NCI-H774 (cell line): ENCODE measurements at regions not wholly inside any gene's neighbourhood (a gene's known extent, or its start where the extent isn't known, plus 50 kb on each side); places are given as distances from the start of the nearest gene placed in this dataset.

Source experiments
- DNase-seq: peaks from one replicate; lab custom pipeline; 2025; lab: John Stamatoyannopoulos, UW

GRCh38 chr12:98402091-98402490 is 113.3 kb upstream of the TMPO start:
- no peak for DNase-seq

DNA sequence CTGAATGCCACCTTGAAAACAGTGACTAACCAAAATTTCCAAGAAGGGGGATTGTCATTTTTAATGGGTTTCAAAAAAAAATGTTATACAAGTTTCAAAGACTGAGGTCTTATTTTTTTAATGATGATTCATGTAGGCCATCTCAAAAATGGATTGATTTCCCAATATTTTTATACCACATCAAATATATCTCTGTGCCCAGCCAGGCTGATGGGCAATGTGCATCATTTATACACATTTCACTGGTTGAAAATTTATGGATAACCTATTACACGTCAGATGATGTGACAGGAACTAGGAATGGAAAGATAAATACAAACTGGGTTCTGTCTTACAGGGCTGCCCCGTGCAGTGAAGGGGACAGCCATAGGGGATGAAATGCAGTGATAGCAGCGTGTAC is 112.7 kb upstream of the TMPO start:
- DNase-seq = no peak

GRCh38 chr12:98403385-98403784 is 112.0 kb upstream of the TMPO start:
- DNase-seq = no peak

DNA sequence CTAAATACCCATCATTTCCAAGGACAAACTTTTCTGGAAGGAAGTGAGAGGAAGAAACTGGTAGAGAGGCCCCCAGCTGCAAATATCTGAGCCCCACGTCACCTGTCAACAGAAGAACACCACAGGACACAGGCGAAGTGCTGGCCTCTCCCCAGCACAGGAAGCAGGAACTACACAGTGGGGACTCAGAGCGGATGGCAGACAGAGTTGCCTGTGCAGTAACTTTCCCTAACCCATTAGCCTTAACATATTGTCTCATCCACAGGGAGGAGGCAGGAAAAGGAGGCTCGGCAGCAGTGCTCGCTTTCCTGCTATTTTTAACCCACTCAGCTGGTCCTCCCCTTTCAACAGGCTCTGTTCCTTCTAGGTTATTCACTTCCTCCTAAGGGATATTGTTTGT is 111.5 kb upstream of the TMPO start:
- no peak for DNase-seq

GRCh38 chr12:98405805-98406366 is 109.5 kb upstream of the TMPO start:
- DNase-seq = no peak

- no peak for DNase-seq
Observed at GRCh38 chr12:98406378-98406777, 109.0 kb upstream of the TMPO start.

- DNase-seq = no peak
Observed at GRCh38 chr12:98408681-98409080, 106.7 kb upstream of the TMPO start.

GRCh38 chr12:98409548-98409947 is 105.8 kb upstream of the TMPO start:
- DNase-seq = no peak

GRCh38 chr12:98410356-98410755 is 105.0 kb upstream of the TMPO start:
- no peak for DNase-seq

DNA sequence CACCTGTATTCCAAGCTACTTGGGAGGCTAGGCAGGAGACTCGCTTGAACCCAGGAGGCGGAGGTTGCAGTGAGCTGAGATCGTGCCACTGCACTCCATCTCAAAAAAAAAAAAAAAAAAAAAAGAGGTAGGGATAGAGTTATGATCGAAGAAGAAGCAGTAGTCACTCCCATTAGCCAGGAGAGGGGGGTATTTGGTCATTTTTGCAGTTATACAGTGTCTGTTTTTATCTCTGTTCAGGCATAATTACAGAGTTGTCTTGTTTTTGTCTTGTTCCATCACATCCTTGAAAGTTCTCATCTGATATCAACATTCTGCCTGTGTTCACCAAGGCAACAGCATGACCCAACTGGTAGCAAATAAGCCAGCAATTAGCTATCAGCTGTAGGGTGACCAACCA is 98.5 kb upstream of the TMPO start:
- DNase-seq = no peak

- DNase-seq = no peak
Observed at GRCh38 chr12:98417266-98417665, 98.1 kb upstream of the TMPO start.

DNA sequence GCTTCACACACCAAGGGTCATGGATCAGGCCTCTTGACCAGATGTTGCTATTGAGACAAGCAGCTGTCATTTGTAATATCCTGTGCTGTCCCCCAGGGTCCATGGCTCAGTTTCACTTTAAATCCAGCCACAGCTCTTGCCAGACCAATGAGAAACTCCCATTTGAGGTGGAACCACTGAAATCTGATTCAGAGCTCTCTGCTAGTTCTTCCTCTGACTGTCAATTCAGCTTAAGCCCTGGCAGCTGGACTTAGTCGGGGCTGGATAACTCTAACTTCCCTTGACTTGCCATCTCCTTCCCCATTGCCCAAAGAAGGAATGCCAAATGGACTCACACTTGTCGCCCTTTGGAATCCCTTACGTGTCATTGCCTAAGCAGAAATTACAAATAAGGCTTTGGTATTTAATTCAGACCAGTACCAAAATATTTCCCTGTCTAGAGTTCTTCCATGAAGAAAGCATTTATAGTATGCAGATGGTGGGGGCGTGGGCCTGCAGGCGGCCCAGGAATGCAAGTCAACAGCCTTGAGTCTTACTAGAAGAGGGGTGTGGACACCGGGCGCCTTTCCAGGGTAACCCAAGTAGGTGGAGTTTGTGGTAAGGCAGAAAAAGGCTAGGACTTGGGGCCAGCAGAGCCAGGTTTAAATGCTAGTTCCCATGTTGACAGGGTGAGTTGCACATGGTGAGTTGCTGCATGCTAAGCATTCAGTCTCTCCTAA is 96.9 kb upstream of the TMPO start:
- DNase-seq = no peak

- DNase-seq = no peak
Observed at GRCh38 chr12:98419081-98419794, 96.2 kb upstream of the TMPO start.

DNA sequence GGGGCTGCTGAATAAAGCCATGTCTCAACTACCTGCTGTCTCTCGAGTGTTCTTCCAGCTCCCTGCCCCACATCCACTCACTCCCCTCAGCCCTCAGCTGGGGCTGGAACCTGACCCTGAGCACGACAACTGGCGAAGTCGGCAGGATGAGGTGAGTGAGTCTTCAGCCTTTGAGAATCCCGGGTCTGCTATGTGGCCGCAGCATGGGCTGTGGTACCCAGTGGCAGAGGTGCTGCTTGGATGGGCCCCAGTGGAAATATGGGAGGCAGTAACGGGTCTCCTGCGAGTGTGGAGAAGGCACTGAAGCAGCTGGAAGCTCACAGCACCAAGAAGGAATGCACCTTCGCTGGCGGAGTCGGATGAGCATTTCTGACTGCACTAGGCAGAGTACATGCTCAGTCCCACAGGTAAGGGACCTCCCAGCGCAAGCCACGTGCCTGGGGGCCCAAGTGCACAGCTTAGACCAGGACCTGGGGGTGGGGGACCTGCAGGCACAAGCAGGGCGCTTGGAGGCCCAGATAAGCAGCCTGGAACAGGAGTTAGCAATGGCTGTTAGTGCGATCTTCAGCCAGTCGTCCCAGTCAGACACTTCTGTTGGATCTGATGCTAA is 95.5 kb upstream of the TMPO start:
- DNase-seq = no peak

DNA sequence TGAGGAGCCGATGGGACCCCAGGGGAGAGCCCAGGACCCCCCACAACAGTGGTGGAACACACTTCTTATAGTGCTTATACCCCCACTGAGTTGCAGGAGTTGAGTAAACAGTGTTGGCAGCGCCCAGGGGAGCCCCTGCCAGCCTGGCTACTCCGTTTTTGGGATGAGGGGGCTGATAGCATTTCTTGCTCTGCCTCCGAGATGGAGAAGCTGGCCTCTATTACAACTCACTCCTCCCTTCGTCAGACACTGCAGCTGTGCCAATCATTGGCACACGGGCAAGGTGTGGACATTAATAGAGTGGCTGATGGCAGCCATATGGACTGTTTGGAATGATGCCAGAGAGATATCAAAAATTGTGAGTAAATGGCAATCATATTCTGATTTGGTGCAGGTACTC is 94.9 kb upstream of the TMPO start:
- DNase-seq = no peak

DNA sequence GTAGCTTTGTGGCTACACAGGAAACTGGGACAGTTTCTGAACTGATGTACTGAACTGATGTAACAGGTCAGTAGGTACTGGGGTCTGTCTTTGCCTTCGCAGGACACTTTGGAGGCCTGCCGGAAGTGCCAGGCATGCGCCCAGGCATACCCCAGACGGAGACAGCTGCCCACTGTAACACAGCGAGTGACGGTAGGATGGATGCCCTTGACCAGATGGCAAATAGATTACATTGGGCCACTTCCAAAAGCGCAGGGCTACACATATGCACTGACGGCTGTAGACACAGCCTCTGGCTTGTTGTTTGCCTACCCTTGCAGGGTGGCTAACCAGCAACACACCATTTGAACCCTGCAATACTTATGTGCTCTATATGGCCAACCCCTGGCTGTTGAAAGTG is 94.1 kb upstream of the TMPO start:
- no peak for DNase-seq

DNA sequence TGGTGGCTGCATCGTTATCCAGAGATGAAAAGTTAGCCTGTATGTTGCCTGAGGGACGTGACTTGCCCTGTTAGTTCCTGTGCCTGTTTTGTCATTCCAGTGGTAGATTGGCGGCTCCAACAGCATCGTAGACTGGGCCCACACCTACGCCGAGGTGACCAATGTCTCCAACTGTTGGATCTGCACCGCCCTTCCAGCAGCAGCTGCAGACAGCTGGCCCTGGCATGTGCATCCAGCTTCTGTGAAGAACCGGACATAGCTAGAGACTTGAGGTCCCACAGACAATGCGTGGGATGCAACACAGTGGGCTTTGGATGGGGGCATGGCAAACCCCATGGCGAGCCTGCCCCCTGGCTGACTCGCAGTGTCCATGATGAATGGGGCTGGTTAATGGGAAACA is 93.0 kb upstream of the TMPO start:
- DNase-seq = no peak

GRCh38 chr12:98422812-98423211 is 92.6 kb upstream of the TMPO start:
- DNase-seq = no peak

- no peak for DNase-seq
Observed at GRCh38 chr12:98423963-98424362, 91.4 kb upstream of the TMPO start.

GRCh38 chr12:98424726-98425401 is 90.5 kb upstream of the TMPO start:
- DNase-seq = peak; percentile 7

- no peak for DNase-seq
Observed at GRCh38 chr12:98425859-98426258, 89.5 kb upstream of the TMPO start.

- DNase-seq = no peak
Observed at GRCh38 chr12:98431089-98431488, 84.3 kb upstream of the TMPO start.

DNA sequence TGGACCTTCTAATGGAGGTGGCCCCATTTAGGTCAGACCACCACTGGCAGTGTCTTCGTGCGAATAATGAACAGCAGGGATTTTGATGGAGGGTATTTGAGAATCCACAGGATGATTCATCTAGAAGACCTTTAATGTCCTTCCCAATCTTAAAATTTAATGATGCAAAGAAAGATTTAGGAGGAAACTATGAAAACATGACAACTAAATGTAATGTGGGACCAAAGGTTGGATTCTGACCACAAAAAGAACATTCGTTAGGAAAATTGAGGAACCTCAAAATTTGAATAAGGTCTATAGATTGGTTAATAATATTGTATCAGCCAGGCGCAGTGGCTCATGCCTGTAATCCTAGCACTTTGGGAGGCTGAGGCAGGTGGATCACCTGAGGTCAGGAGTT is 78.2 kb upstream of the TMPO start:
- DNase-seq = no peak
